GM12875 (cell line): ENCODE measurements at regions not wholly inside any gene's neighbourhood (a gene's known extent, or its start where the extent isn't known, plus 50 kb on each side); places are given as distances from the start of the nearest gene placed in this dataset.
"Not testable (repeated sequence)": the region's sequence is repeated elsewhere in the genome, so short reads cannot be mapped to it uniquely, and the experiment has no call there.

Source experiments
- H3K4me3 ChIP-seq: one replicate; pipeline ENCODE4 v1.5.1; 2011; ENCODE audit warnings: low read depth, low read length, control low read depth
- CTCF ChIP-seq: IDR thresholded peaks from 2 replicates; pipeline ENCODE4 v1.5.1; 2011; ENCODE audit warnings: low read depth, mild to moderate bottlenecking, control low read depth, inconsistent platforms, low read length, moderate library complexity, borderline replicate concordance; ENCODE audit not compliant: insufficient read depth

GRCh38 chr5:63094730-63095129, 516.1 kb downstream of the LRRC70 start:
- TF ChIP-seq CTCF = no peak
- H3K4me3 ChIP-seq = no peak overlapping the region

- no peak for TF ChIP-seq CTCF
Measured at GRCh38 chr5:63089147-63089546, 510.5 kb downstream of the LRRC70 start.

GRCh38 chr5:63085561-63085960, 506.9 kb downstream of the LRRC70 start:
- TF ChIP-seq CTCF = no peak

More at GRCh38 chr5:63089147-63089546, 510.5 kb downstream of the LRRC70 start:
- no peak overlapping the region for H3K4me3 ChIP-seq

GRCh38 chr5:63083689-63084088, 505.1 kb downstream of the LRRC70 start:
- not testable (repeated sequence) for H3K4me3 ChIP-seq

More at GRCh38 chr5:63085561-63085960, 506.9 kb downstream of the LRRC70 start:
- H3K4me3 ChIP-seq = no peak overlapping the region

GRCh38 chr5:63081402-63081801, 502.8 kb downstream of the LRRC70 start:
- H3K4me3 ChIP-seq = no peak overlapping the region
- no peak for TF ChIP-seq CTCF

- TF ChIP-seq CTCF = no peak
- no peak overlapping the region for H3K4me3 ChIP-seq
Measured at GRCh38 chr5:63070001-63070400, 491.4 kb downstream of the LRRC70 start.

- no peak for TF ChIP-seq CTCF
- no peak overlapping the region for H3K4me3 ChIP-seq
Measured at GRCh38 chr5:63055421-63055820, 476.8 kb downstream of the LRRC70 start.
